Loucy (cell line): ENCODE measurements at regions not wholly inside any gene's neighbourhood (a gene's known extent, or its start where the extent isn't known, plus 50 kb on each side); places are given as distances from the start of the nearest gene placed in this dataset.

Experiments used
- H2AFZ ChIP-seq: fragments of 200-600 bp; sonication (generic); 2 replicates; pipeline ENCODE4 v1.6.0; 2016; ENCODE audit warnings: antibody characterized with exemption, mild to moderate bottlenecking, low read length, moderate library complexity
- H3F3A ChIP-seq: fragments of 200-600 bp; 2 replicates; pipeline ENCODE4 v1.6.0; 2016; ENCODE audit warnings: antibody characterized with exemption, low read depth, mild to moderate bottlenecking
- H3K27me3 ChIP-seq: fragments of 200-600 bp; sonication (generic); 2 replicates; pipeline ENCODE4 v1.6.1; 2014; ENCODE audit warnings: low read length, mild to moderate bottlenecking; ENCODE audit not compliant: insufficient read depth, poor library complexity, severe bottlenecking
- H3K36me3 ChIP-seq: fragments of 200-600 bp; sonication (generic); 2 replicates; pipeline ENCODE4 v1.6.1; 2016; ENCODE audit warnings: low read length; ENCODE audit not compliant: insufficient read depth
- H3K4me1 ChIP-seq: fragments of 200-600 bp; sonication (generic); 2 replicates; pipeline ENCODE4 v1.5.1; 2014; ENCODE audit warnings: low read length, mild to moderate bottlenecking; ENCODE audit not compliant: insufficient read depth, poor library complexity, severe bottlenecking
- H3K4me2 ChIP-seq: fragments of 200-600 bp; sonication (generic); 2 replicates; pipeline ENCODE4 v1.6.0; 2014; ENCODE audit warnings: antibody characterized with exemption, low read length, low read depth, mild to moderate bottlenecking; ENCODE audit not compliant: poor library complexity, severe bottlenecking
- H3K4me3 ChIP-seq: fragments of 200-600 bp; sonication (generic); 2 replicates; pipeline ENCODE4 v1.5.1; 2014; ENCODE audit warnings: low read length, mild to moderate bottlenecking, mixed read lengths; ENCODE audit not compliant: poor library complexity, severe bottlenecking
- H3K79me2 ChIP-seq: fragments of 200-600 bp; sonication (generic); 2 replicates; pipeline ENCODE4 v1.6.1; 2014; ENCODE audit warnings: low read length; ENCODE audit not compliant: insufficient read depth
- H3K9ac ChIP-seq: fragments of 200-600 bp; sonication (generic); 2 replicates; pipeline ENCODE4 v1.6.0; 2014; ENCODE audit warnings: mild to moderate bottlenecking, low read depth, low read length, moderate library complexity; ENCODE audit not compliant: poor library complexity, severe bottlenecking
- H3K9me2 ChIP-seq: fragments of 200-600 bp; sonication (generic); replicated peaks from 2 replicates; pipeline ENCODE4 v1.6.1; 2016; ENCODE audit warnings: low read depth, low read length, mixed read lengths
- H3K9me3 ChIP-seq: fragments of 200-600 bp; sonication (generic); 2 replicates; pipeline ENCODE4 v1.6.1; 2014; ENCODE audit warnings: mild to moderate bottlenecking, antibody characterized with exemption, low read length, low read depth; ENCODE audit not compliant: insufficient read depth
- H4K20me1 ChIP-seq: fragments of 200-600 bp; sonication (generic); 2 replicates; pipeline ENCODE4 v1.6.0; 2014; ENCODE audit warnings: antibody characterized with exemption, low read length, mild to moderate bottlenecking; ENCODE audit not compliant: insufficient read depth, poor library complexity, severe bottlenecking
- CTCF ChIP-seq: fragments of 200-600 bp; sonication (generic); conservative IDR thresholded peaks from 2 replicates; pipeline ENCODE4 v1.5.1; 2014; ENCODE audit warnings: mild to moderate bottlenecking, antibody characterized with exemption, low read length
- EZH2phosphoT487 ChIP-seq: fragments of 200-600 bp; IDR thresholded peaks from 2 replicates; pipeline ENCODE4 v1.6.1; 2018; ENCODE audit warnings: antibody characterized with exemption, mild to moderate bottlenecking, moderate library complexity, borderline replicate concordance

GRCh38 chr1:25019337-25020172 is 89.5 kb upstream of the RUNX3 start:
- no peak overlapping the region for H3K4me3 ChIP-seq
- H3K9ac ChIP-seq = no peak overlapping the region
- TF ChIP-seq CTCF (no peak), EZH2phosphoT487 (no peak)
- H3K9me2 ChIP-seq = no peaks in the 10 kb centered on the region
- no peaks in the 10 kb centered on the region; the same call in 1 of the 2 replicates for H3K79me2 ChIP-seq
- H4K20me1 ChIP-seq = no peaks in the 10 kb centered on the region
- peaks cover 75% of the 10 kb centered on the region for H3K4me1 ChIP-seq
- H3K27me3 ChIP-seq = no peaks in the 10 kb centered on the region
- H3F3A ChIP-seq = peaks cover 17% of the 10 kb centered on the region; the same call in 1 of the 2 replicates
- H2AFZ ChIP-seq = no peak overlapping the region
- no peaks in the 10 kb centered on the region for H3K9me3 ChIP-seq
- H3K4me2 ChIP-seq = no peak overlapping the region
- no peaks in the 10 kb centered on the region for H3K36me3 ChIP-seq

- H4K20me1 ChIP-seq = no peaks in the 10 kb centered on the region
- H3F3A ChIP-seq = peaks cover 17% of the 10 kb centered on the region; the same call in 1 of the 2 replicates
- H3K27me3 ChIP-seq = no peaks in the 10 kb centered on the region
- no peak overlapping the region for H3K4me3 ChIP-seq
- no peak overlapping the region for H2AFZ ChIP-seq
- no peaks in the 10 kb centered on the region for H3K36me3 ChIP-seq
- no peaks in the 10 kb centered on the region; the same call in 1 of the 2 replicates for H3K79me2 ChIP-seq
- H3K9ac ChIP-seq = no peak overlapping the region
- TF ChIP-seq EZH2phosphoT487 = no peak
- no peak for TF ChIP-seq CTCF
- H3K9me2 ChIP-seq = no peaks in the 10 kb centered on the region
- H3K4me1 ChIP-seq = peaks cover 69% of the 10 kb centered on the region
- H3K9me3 ChIP-seq = no peaks in the 10 kb centered on the region
- no peak overlapping the region for H3K4me2 ChIP-seq
Observed at GRCh38 chr1:25018943-25019336, 88.9 kb upstream of the RUNX3 start.

GRCh38 chr1:25018110-25018735 is 88.1 kb upstream of the RUNX3 start:
- Histone ChIP-seq H3F3A (peaks cover 16% of the 10 kb centered on the region; the same call in 1 of the 2 replicates), H3K9me2 (no peaks in the 10 kb centered on the region), H3K79me2 (no peaks in the 10 kb centered on the region), H3K4me1 (peaks cover 62% of the 10 kb centered on the region), H3K4me2 (no peak overlapping the region), H2AFZ (no peak overlapping the region), H3K27me3 (no peaks in the 10 kb centered on the region), H3K36me3 (no peaks in the 10 kb centered on the region), H4K20me1 (no peaks in the 10 kb centered on the region), H3K9me3 (no peaks in the 10 kb centered on the region), H3K4me3 (no peak overlapping the region), H3K9ac (peak overlapping the region; percentile 7)
- TF ChIP-seq EZH2phosphoT487 = no peak
- TF ChIP-seq CTCF = no peak
